ENCODE measurements at regions not wholly inside any gene's neighbourhood (a gene's known extent, or its start where the extent isn't known, plus 50 kb on each side); places are given as distances from the start of the nearest gene placed in this dataset.
A peak's percentile ranks its signal among the peaks of the same experiment; 100 is the strongest.

DNA sequence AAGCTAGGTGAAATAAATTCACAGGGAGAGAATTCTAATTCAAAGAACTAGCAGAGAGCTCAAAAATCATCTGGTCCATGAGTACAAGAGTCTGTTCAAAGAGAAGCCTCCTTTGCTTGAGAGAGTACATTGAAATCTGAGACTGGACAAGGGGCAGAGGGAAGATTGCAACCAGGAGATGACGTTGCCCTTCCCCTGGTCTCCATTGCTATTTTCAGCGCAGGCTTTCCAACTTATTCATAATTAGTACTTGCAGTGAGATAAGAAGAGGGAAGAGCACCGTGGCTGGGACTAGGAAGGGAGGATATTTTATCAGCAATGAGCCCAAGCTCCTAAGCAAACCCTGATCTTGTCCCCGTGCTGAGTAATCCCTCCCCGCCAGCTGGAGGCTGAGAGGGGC lies 251.8 kb upstream of the RORA start:
- no peak for DNase-seq (ENCODE audit: low read depth)

GRCh38 chr15:61480295-61480694 lies 251.2 kb upstream of the RORA start:
- DNase-seq (ENCODE audit: low read depth) = no peak

GRCh38 chr15:61479613-61480012 lies 250.5 kb upstream of the RORA start:
- no peak for DNase-seq (ENCODE audit: low read depth)

GRCh38 chr15:61476741-61477140 lies 247.6 kb upstream of the RORA start:
- DNase-seq (ENCODE audit: low read depth) = no peak

DNA sequence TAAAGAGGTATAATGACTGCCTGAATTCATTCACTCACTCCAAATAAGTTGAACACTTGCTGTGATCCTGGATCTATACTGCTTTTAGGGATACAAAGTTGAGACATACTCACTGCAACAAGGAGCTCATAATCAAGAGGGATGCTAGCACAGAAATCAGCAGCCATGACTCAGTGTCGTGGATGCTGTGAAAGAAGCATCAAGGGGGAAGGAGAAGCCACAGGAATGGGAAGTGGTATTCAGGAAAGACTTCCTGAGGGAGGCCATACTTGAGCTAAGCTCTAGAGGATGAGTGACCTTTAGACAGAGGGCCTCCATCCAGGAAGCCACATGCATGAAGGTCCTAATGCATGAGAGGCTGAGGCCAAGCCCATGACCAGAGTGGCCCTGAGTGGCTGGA lies 245.7 kb upstream of the RORA start:
- no peak for DNase-seq (ENCODE audit: low read depth)

- no peak for DNase-seq (ENCODE audit: low read depth)
Measured at GRCh38 chr15:61467823-61468222, 238.7 kb upstream of the RORA start.

DNA sequence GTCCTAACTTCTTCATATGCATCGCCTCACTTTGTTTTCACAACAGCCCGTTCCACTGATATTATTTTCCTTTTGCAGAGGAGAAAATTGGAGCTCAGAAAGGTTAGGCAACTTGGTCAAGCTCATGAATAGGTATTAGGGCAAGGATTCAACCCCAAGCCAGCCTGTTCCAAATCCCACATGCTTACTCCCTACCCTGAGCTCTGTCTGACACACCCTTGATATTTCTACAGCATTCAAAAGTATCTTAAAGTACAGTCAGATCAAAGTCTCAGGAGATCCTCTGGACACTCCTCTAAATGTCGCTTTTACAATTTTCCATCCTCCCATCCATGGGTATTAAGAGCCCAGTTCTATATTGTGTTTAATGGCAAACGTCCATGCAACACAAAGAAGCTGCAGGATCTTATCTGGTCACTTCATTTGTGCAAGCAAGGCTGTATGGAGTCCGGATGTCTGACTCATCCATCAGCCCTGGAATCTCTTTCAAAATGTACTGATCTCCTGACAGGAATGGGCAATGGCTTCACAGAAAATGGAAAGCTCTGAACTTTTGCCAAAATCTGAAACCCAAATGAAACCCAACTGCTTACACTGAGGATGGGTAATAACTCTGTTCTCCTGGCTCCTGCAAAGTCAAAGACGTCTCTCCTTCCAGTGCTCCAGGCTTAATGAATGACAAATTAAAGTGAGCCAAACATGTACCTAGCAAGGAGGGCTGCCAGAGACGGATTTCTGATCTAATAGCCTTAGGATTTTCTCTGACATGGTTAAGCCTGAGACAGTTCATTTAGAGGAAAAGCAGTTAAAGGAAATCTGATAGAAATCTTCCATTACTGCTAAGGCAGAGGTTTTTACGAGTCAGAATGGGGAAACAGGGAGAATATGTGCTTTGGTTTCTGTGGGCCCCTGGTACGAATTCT lies 230.9 kb upstream of the RORA start:
- peak; percentile 38 for DNase-seq (ENCODE audit: low read depth)

DNA sequence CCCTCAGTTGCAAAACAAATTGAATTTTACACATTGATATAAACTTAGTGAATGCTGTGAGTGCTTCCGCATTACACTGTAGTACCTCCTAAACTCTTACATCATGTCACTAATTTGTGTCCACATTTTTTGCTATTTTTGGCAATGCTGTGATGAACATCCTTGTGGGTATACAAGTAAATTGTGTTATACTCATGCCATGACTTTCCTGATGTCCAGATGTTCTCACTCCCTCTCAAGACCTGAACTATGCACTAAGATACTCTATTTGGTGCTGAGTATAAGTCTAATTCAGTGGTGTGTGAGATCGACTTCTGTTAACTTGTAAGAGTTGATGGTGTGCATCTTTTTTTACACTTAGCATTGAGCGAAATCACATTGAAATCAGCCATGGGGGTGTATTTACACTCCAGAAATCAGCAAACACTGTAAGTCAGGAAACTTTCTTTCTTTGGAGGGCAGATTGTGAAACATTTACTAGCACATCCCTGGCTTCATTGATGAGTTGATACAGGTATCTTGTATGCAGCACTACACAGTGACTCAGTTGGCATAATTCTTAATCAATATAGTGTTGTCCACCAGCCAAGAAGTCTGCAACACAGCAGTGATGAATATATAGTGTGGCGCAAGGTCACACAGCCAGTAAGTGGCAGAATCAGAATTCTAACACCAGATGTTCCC lies 228.1 kb upstream of the RORA start:
- DNase-seq (ENCODE audit: low read depth) = no peak

GRCh38 chr15:61449186-61449702 lies 220.1 kb upstream of the RORA start:
- no peak for DNase-seq (ENCODE audit: low read depth)

DNA sequence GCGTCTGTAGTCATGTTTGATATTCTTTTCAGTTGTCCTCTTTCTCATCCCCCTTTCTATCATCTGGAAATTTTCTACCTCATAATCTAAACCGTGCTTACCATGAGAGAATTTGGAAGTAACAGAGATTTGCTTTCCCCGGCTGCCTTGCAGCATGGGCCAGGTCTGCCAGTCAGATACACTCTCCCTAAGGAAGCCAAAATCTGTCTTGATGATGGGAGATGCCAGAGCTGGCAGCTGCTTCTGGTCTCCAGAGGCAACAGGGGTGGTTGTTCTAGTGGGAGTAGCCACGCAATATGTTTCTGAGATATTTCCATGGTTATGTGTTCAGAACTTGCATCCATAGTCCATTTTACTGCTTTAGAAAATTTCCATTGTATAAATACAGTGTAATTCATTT lies 218.9 kb upstream of the RORA start:
- no peak for DNase-seq (ENCODE audit: low read depth)

GRCh38 chr15:61444585-61444984 lies 215.5 kb upstream of the RORA start:
- no peak for DNase-seq (ENCODE audit: low read depth)

DNA sequence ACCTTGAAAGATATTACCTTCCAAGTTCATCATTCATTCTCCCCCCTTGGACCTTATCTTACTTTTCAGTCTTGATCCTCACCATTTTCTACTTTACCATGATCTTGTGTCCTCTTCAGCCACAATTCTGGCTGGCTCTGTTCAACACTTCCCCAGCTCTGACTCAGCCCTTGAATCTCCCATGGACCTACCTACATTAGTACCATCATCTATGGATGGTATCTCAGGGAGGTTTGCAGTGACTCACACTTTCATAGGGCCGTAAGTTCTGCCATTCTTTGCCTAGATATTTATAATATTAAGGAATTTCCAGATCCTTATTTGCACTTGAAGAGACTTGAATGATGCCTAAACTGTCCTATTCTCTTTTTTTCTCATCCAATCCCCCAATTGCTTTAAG lies 213.7 kb upstream of the RORA start:
- DNase-seq (ENCODE audit: low read depth) = no peak

DNA sequence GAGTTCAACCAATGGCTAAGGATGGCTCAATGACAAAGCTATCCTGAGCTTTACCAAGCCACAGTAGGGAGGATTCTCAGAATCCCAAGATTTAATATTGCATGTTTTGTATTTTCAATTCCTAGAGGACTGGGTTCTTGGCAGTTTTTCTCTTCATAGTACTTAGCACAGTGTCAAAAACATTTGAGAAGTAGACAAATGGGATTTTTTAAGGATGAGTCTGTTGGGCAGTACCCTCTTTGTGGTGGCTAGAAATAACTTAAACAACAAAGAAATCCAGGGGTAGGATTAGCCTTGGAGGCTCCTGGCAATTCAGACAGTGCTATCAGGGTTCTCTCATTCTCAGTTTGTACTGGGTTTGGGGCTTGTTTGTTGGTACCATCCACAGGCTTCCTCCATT lies 212.8 kb upstream of the RORA start:
- DNase-seq (ENCODE audit: low read depth) = no peak

DNA sequence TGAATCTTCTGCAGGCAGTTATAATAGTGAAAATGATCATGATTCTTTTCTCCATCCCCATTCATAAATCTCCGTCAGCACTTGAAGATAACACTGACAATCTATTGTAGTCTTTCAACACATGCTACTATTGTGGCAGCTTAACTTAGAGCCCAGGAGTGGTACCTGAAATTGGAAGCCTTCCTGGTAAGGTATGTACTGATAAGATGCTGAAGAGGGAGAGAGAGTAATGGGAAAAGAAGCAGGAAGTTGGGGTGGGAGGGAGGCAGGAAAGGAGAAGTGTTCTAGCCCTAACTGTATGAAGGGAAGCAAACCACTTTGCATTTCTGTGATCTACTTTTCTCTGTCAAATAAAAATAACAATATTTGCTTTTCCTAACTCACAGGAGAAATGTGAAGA lies 197.4 kb upstream of the RORA start:
- no peak for DNase-seq (ENCODE audit: low read depth)

GRCh38 chr15:61425934-61426333 lies 196.8 kb upstream of the RORA start:
- no peak for DNase-seq (ENCODE audit: low read depth)

DNA sequence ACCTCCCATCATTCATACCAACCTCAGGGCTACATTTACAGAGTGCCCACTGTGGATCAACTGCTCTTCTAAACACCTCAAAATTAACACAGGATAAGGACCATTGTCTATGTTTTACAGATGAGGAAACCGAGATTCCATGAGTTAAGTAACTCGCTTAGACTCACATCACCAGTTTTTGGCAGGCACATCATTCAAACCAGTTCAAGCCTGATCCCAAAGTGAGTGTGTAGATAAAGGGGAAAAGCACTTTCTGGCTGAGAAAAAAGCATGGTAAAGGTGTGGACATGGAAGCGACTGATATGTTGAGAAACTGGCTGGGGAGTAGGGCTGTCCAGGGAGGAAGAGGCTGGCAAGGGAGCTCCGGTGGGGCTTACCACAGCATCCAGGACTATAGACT lies 193.7 kb upstream of the RORA start:
- no peak for DNase-seq (ENCODE audit: low read depth)

GRCh38 chr15:61421938-61422337 lies 192.8 kb upstream of the RORA start:
- no peak for DNase-seq (ENCODE audit: low read depth)

GRCh38 chr15:61421470-61421869 lies 192.4 kb upstream of the RORA start:
- no peak for DNase-seq (ENCODE audit: low read depth)

GRCh38 chr15:61420546-61420945 lies 191.4 kb upstream of the RORA start:
- no peak for DNase-seq (ENCODE audit: low read depth)

DNA sequence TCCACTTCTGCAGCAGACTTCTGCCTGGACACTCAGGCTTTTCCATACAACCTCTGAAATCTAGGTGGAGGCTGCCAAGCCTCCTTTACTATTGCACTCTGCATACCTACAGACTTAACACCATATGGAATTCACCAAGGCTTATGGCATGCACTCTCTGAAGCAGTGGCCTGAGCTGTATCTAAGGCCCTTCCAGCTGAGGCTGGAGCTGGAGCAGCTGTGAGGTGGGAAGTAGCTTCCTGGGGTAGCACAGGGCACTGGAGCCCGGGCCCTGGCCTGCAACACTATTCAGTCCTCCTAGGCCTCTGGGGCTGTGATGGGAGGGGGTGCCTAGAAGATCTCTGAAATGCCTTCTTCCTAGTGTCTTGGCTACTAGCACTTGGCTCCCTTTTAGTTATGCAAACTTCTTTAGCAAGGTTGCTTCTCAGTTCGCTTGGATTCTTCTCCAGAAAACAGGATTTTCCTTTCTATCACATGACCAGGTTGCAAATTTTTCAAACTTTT lies 186.6 kb upstream of the RORA start:
- no peak for DNase-seq (ENCODE audit: low read depth)

DNA sequence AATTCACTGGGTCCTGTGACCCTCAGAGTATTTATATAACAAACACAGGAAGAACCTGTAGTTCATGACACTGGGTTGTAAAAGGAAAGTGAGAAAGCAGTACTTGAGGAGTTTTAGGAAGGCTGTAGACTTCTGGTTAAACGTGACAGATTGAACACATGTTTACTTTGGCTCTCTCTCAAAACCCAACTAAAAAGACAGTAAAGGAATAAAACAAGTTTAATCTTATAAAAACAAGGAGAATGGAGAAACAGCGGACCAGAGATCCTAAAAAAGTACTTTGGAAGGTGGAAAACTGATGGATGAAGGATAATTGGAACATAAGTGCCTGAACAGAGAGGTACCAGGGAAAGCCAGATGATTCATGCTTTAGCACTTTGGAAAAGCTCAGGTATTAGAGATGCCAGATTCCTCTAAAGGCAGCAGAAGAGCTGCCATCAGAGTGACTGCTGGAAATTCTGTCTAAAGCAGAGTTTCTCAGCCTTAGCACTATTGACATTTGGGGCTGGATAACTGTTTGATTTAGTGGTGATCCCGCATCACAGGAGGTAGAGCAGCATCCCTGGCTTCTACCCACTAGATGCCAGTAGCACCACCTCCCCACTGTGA lies 182.9 kb upstream of the RORA start:
- DNase-seq (ENCODE audit: low read depth) = no peak

- no peak for DNase-seq (ENCODE audit: low read depth)
Measured at GRCh38 chr15:61410662-61411061, 181.6 kb upstream of the RORA start.

DNA sequence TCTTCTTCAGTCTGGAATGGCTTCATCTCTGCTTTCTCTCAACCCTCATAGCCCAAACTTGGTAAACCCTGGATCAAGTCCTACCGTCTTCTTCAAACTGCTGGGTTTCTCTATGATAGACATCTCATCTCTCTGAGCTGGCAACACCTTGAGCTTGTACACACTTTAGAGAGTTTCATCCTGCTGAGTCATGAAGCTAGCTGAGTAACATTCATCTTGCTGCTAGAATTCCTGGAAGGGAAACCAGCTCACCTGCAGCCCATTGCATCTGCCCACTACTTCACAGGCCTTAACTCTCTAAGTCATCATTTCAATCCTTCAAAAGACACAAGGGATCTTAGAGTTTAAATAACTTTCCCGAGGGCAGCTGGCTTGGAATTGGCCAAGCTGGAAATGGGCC lies 175.5 kb upstream of the RORA start:
- DNase-seq (ENCODE audit: low read depth) = no peak
